ENCODE measurements at regions not wholly inside any gene's neighbourhood (a gene's known extent, or its start where the extent isn't known, plus 50 kb on each side); places are given as distances from the start of the nearest gene placed in this dataset.

DNA sequence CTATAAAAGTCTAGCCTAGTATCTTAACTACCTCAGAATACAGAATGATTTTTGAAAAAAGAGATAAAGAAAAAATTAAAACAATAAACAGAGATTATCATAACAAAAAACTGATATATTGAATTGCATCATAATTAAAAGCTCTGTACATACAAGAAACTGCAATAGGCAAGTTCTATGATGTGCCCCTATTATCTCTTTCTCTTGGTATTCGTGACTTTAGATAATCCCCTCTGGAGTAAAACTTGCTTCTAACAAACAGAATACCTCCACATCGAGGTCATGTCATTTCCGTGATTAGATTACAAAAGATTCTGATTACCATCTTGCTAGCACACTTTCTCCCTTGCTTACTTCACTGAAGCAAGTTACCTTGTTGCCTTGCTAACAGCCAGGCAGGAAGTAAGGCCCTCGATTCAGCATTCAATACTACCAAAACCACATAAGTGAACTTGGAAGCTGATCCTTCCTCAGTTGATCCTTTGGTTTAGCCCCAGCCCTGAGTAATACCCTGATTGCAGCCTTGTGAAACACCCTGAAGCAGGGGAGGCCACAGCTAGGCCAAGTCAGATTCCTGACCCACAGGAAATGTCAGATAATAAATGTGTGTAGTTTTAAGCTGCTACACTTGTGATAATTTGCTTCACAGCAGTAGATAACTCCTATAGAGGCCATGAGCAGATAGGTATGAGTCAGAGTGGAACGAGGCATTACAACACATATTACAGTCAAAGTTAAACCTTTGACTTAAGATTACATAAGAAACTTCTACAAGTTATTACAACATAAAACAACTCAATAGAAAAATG, 53.7 kb upstream of the TMX4 start:
- DNase-seq (ENCODE audit: low read depth), result peak; percentile 45

DNA sequence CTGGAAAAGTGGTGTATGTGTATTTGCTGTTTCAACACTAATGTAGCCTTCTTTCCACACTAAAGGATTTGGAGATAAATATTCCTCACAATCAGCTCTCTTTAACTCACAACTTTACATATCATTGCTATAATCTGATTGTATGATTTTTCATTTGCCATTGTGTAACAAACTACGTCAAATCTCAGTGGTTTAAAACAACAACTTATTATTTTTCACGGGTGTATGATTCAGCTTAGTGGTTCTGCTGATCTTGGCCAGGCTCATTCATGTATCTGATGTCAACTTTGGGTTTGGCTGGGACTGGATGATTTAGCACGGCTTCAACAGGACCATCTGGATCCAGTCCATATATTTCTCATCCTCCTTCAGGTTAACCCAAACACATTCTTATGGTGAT, 55.4 kb upstream of the TMX4 start:
- DNase-seq (ENCODE audit: low read depth), result peak; percentile 18

DNA sequence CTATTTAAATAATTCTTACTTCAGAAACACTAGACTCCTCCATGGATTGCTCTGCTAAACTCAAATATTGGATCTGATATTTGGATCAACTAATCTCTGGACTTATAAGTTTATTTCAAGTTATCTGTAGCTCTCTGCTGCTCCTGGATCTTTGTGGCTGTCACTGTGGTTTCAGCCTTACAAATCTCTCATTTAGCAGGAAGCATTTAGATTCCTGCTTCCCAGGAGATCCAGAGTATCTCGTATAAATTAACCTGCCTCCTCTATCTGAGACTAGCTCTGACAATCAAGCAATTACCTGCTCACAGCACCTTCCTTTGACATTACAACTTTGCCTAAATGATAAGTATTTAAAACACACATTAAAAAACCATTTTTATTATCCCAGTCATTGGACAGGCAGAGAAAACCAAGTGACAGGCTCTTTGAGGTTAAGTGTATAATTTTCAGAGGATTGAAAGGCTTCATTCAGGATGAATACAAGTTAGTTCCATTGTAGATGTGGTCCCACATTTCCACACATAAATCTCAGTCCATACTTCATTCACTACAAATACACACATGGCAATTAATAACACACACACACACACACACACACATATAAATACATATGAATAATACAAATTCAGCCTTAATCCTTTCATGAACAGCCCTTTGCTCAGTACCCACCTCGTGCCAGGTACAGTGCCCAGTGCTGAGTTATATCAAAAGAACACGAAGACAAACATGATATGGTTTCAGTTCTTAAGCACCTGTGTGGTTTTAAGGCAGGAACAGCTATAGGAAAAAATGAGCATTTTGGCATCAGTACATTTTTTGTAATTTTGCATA, 55.5 kb upstream of the PLCB1 start:
- DNase-seq (ENCODE audit: low read depth), result no peak

DNA sequence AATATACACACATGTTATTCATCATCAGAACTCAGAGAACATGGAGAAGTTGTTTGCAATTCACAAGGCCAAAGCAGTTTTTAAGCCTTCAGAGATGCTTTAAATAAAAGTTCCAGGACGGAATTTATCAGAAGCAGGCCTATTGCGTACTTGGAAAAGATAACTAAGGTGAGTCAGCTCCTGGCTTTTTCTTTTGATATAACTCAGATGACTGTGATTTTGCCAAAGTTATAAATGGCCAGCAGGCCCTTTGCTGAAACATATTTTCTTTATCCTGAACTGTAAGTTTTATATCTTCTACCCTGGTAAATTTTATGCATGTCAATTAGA, 55.0 kb upstream of the PLCB1 start:
- DNase-seq (ENCODE audit: low read depth), result peak; percentile 38

DNA sequence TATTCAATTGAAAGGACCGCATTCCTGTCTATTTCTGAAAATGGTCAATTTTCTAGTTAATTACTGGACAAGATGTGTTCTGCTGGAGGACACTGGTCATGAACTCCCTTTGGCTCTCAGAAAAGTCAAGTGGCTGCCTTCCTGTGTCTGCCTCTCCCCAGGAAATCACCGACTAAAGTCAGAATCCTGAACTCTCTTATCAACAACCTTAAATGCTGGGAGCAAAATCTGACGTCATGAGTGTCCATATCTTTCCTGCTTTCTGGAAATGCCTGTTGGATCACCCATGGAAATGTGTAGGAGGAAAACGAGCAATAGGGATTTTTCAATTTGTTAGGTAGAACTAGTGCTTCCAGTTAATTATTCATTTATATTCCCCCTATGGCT, 53.5 kb upstream of the PLCB1 start:
- DNase-seq (ENCODE audit: low read depth), result no peak

DNA sequence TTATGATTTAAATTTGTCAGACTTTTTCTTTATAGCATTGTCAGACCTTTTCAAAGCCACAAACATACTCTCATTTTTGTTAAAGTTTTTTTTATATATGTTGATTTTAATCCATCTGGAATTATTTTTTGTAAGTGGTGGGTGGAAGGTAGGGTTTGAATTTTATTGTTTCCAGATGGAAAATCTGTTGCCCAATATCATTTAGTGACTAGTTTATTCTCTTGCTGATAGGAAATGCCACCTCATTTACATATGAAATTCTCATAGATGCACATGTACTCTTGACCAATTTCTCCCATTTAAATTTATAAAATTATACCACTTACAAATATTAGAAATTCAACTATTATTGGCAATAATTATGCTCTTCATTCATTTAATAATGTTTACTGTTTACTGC, 52.1 kb upstream of the PLCB1 start:
- DNase-seq (ENCODE audit: low read depth), result peak; percentile 13

DNA sequence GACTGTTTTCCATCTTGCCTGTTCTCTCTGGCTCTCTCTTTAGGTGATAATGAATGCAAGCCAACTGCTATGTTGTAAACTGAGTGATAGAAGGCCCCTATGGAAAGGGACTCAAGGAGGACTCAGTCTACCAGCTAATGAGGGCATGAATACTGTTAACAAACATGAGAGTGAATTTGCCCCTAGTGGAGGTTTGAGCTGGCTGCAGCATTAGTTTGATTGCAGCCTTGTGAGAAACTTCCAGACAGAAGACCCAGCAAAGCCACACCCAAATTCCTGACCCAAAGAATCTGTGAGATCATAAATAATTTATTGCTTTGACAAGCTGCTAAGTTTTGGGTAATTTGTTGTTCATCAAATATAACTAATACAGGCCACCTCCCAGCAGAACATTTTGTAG, 50.0 kb upstream of the PLCB1 start:
- DNase-seq (ENCODE audit: low read depth), result no peak
